ENCODE measurements at regions not wholly inside any gene's neighbourhood (a gene's known extent, or its start where the extent isn't known, plus 50 kb on each side); places are given as distances from the start of the nearest gene placed in this dataset.

DNA sequence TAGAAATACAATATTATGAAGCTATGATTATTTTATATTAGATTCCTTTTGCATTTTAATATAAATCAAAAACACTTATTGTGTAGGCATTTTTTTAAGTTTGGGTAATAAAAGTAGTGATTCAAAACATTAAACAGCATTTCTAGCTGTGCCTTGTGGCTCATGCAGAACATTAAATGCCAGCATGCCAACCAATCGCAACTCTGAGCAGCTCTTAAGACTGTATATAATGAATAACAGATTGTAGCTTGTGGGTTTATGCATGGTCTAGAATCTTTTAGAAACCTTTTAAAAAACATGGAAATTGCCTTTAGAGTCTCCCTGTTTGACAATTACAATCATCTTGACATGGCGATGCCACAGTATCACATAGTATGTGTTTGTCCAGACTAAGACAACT is 903.8 kb downstream of the EFNA5 start:
- Mint-ChIP-seq H3K9me3 (no peaks in the 10 kb centered on the region; a peak in 2 of 5 replicates), H3K4me1 (no peaks in the 10 kb centered on the region), H3K36me3 (ENCODE audit: insufficient read depth in 1 of 3, low read depth in 3 of 3) (no peaks in the 10 kb centered on the region), H3K27me3 (ENCODE audit: low read depth) (no peaks in the 10 kb centered on the region), H3K4me3 (no peak overlapping the region), H3K27ac (no peak overlapping the region)
- TF ChIP-seq CTCF (conservative IDR thresholded peaks at IDR 0.05), result no peak
- Histone ChIP-seq H3K79me2 (ENCODE audit: insufficient read depth, low read length) (no peaks in the 10 kb centered on the region), H2AFZ (ENCODE audit: low read length) (no peak overlapping the region), H4K91ac (ENCODE audit: insufficient read length, low read depth, low read length) (no peak overlapping the region), H3T11ph (ENCODE audit: low read length) (no peak overlapping the region), H2BK120ac (ENCODE audit: low read depth, low read length, poor library complexity, severe bottlenecking) (no peak overlapping the region), H3K18ac (ENCODE audit: insufficient read length, low read depth, low read length) (no peak overlapping the region), H4K20me1 (ENCODE audit: control insufficient read depth, insufficient read depth, insufficient read length) (no peaks in the 10 kb centered on the region), H3K4me1 (ENCODE audit: insufficient read depth, low read length) (no peaks in the 10 kb centered on the region), H3K23ac (ENCODE audit: insufficient read length, low read depth, low read length) (no peak overlapping the region), H2BK15ac (ENCODE audit: low read depth, low read length) (no peak overlapping the region), H3K79me1 (ENCODE audit: insufficient read depth, low read depth, low read length, poor library complexity, severe bottlenecking) (no peaks in the 10 kb centered on the region), H2AK5ac (ENCODE audit: insufficient read length, low read length) (no peak overlapping the region), H3K27ac (ENCODE audit: insufficient read length, low read depth, low read length) (no peak overlapping the region), H3K4me2 (ENCODE audit: insufficient read depth, insufficient read length, low read length) (no peak overlapping the region), H3K23me2 (ENCODE audit: insufficient read length, low read depth, low read length, poor library complexity, severe bottlenecking) (no peaks in the 10 kb centered on the region), H3K9me3 (ENCODE audit: control insufficient read depth, low read depth, low read length) (no peaks in the 10 kb centered on the region), H2BK12ac (ENCODE audit: insufficient read length, low read depth, low read length) (no peak overlapping the region), H4K8ac (replicated peaks; ENCODE audit: insufficient read length, low read depth, low read length) (no peak overlapping the region), H2BK5ac (ENCODE audit: insufficient read length, low read length) (no peak overlapping the region), H2BK20ac (ENCODE audit: low read depth, low read length, poor library complexity, severe bottlenecking) (no peak overlapping the region), H3K27me3 (ENCODE audit: insufficient read depth, low read length) (no peaks in the 10 kb centered on the region), H3K14ac (ENCODE audit: insufficient read depth, low read length) (no peak overlapping the region), H4K5ac (ENCODE audit: insufficient read length, low read depth, low read length) (no peak overlapping the region), H3K56ac (ENCODE audit: insufficient read length, low read depth, low read length) (no peak overlapping the region), H3K4ac (ENCODE audit: low read depth, low read length) (no peak overlapping the region), H3K9ac (ENCODE audit: extremely low read depth, insufficient read length, low read length) (no peak overlapping the region)
- no peak for DNase-seq
- WGBS (ENCODE audit: extremely low coverage, insufficient read length, low lambda C conversion rate), result no CpG with 5 or more reads among the region's 2 CpGs
